HEK293 (cell line): ENCODE measurements at regions not wholly inside any gene's neighbourhood (a gene's known extent, or its start where the extent isn't known, plus 50 kb on each side); places are given as distances from the start of the nearest gene placed in this dataset.

Experiments
- CTCF ChIP-seq: fragments of 450-650 bp; formaldehyde crosslinking; IDR thresholded peaks from 2 replicates; pipeline ENCODE4 v1.5.1; 2016; ENCODE audit warnings: missing biosample characterization, missing genetic modification characterization
- YY1 ChIP-seq: fragments of 450-650 bp; formaldehyde crosslinking; IDR thresholded peaks from 2 replicates; pipeline ENCODE4 v1.5.1; 2018; ENCODE audit warnings: missing biosample characterization, missing genetic modification characterization
- ZBTB7A ChIP-seq: fragments of 450-650 bp; formaldehyde crosslinking; IDR thresholded peaks from 2 replicates; pipeline ENCODE4 v1.5.1; 2016; ENCODE audit warnings: low read depth, missing biosample characterization, missing genetic modification characterization

GRCh38 chr3:160150066-160150465 is 75.2 kb upstream of the C3orf80 start:
- TF ChIP-seq ZBTB7A (no peak), CTCF (tag by site-specific recombination) (no peak), YY1 (tag by site-specific recombination) (no peak)
